ENCODE measurements at regions not wholly inside any gene's neighbourhood (a gene's known extent, or its start where the extent isn't known, plus 50 kb on each side); places are given as distances from the start of the nearest gene placed in this dataset.

DNA sequence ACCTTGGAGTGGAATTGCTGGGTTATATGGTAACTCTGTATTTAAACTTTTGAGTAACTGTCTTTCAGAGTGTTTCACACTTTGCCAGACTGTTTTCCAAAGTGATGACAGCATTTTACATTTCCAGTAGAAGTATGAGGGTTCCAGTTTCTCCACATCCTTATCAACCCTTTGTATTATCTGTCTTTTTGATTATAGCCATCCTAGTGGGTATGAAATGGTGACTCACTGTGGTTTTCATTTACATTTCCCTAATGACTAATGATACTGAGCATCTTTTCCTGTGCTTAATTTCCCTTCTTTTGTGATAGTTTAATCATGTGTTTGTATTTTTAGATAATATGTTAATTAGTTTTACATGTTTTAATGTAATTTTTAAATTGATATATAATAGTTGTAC, 138.1 kb upstream of the DAZL start:
- TF ChIP-seq, protein P1, sequence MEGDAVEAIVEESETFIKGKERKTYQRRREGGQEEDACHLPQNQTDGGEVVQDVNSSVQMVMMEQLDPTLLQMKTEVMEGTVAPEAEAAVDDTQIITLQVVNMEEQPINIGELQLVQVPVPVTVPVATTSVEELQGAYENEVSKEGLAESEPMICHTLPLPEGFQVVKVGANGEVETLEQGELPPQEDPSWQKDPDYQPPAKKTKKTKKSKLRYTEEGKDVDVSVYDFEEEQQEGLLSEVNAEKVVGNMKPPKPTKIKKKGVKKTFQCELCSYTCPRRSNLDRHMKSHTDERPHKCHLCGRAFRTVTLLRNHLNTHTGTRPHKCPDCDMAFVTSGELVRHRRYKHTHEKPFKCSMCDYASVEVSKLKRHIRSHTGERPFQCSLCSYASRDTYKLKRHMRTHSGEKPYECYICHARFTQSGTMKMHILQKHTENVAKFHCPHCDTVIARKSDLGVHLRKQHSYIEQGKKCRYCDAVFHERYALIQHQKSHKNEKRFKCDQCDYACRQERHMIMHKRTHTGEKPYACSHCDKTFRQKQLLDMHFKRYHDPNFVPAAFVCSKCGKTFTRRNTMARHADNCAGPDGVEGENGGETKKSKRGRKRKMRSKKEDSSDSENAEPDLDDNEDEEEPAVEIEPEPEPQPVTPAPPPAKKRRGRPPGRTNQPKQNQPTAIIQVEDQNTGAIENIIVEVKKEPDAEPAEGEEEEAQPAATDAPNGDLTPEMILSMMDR (IDR thresholded peaks at IDR 0.05), result no peak
- TF ChIP-seq POLR2A (IDR thresholded peaks at IDR 0.05) (no peak), POLR2AphosphoS5 (IDR thresholded peaks at IDR 0.05) (no peak), EP300 (IDR thresholded peaks at IDR 0.05) (no peak)
